C4-2B (cell line): ENCODE measurements at regions not wholly inside any gene's neighbourhood (a gene's known extent, or its start where the extent isn't known, plus 50 kb on each side); places are given as distances from the start of the nearest gene placed in this dataset.
A peak's percentile ranks its signal among the peaks of the same experiment; 100 is the strongest.

ENCODE experiments used
- H3K27ac ChIP-seq: fragments of 450-650 bp; 2 replicates; pipeline ENCODE4 v1.5.1; 2017
- ZFX ChIP-seq: fragments of 450-650 bp; IDR thresholded peaks from 2 replicates; pipeline ENCODE4 v1.6.1; 2017
- TF ChIP-seq, protein P1 (sequence below): fragments of 450-650 bp; conservative IDR thresholded peaks from 2 replicates; pipeline ENCODE4 v1.5.1; 2017; ENCODE audit warnings: mild to moderate bottlenecking

DNA sequence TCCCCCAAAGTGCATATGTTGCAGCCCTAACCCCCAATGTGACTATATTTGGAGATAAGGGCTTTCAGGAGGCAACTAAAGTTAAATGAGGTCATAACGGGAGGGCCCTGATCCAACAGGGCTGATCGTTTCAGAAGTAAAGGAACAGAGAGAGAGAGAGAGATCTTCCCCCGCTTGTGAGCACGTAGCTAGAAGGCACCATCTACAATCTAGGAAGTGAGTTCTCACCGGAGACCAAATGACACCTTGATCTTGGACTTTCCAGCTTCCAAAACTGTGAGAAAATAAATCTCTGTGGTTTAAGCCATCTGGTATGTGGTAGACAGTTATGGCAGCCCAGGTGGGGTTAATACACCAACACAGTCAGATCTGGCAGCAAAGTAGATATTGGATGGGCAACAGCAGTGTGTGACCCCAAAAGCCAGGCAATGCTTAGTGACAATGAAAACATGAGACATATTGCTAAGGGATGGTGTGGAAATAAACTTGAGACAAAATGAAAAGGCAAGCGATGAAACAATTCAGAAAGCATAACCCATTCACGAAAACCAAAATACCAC, 147.2 kb upstream of the GSC start:
- TF ChIP-seq ZFX: no peak
- TF ChIP-seq, protein P1, sequence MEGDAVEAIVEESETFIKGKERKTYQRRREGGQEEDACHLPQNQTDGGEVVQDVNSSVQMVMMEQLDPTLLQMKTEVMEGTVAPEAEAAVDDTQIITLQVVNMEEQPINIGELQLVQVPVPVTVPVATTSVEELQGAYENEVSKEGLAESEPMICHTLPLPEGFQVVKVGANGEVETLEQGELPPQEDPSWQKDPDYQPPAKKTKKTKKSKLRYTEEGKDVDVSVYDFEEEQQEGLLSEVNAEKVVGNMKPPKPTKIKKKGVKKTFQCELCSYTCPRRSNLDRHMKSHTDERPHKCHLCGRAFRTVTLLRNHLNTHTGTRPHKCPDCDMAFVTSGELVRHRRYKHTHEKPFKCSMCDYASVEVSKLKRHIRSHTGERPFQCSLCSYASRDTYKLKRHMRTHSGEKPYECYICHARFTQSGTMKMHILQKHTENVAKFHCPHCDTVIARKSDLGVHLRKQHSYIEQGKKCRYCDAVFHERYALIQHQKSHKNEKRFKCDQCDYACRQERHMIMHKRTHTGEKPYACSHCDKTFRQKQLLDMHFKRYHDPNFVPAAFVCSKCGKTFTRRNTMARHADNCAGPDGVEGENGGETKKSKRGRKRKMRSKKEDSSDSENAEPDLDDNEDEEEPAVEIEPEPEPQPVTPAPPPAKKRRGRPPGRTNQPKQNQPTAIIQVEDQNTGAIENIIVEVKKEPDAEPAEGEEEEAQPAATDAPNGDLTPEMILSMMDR: no peak

DNA sequence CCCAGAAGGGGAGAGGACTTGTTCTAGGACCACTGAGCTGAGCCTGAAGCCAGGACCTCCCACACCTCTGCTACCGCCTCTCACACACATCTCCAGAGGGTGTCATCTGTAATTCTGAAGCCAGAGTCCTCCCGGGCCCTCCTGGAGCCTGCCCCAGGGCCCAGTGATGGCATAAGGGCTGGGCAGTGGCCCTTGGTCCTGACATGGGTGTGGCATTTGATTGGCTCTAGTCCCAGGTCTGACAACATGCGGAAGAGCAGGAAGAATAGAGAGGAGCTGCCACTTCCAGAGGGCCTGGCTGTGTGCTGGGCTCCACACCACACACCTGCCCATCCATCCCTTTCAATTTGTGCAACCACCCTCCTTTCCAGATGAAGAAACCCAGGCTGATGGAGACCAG, 144.3 kb upstream of the GSC start:
- H3K27ac ChIP-seq: no peak overlapping the region
- TF ChIP-seq, protein P1: no peak
- no peak for TF ChIP-seq ZFX

More for the DNA sequence above, 147.2 kb upstream of the GSC start:
- H3K27ac ChIP-seq: no peak overlapping the region

DNA sequence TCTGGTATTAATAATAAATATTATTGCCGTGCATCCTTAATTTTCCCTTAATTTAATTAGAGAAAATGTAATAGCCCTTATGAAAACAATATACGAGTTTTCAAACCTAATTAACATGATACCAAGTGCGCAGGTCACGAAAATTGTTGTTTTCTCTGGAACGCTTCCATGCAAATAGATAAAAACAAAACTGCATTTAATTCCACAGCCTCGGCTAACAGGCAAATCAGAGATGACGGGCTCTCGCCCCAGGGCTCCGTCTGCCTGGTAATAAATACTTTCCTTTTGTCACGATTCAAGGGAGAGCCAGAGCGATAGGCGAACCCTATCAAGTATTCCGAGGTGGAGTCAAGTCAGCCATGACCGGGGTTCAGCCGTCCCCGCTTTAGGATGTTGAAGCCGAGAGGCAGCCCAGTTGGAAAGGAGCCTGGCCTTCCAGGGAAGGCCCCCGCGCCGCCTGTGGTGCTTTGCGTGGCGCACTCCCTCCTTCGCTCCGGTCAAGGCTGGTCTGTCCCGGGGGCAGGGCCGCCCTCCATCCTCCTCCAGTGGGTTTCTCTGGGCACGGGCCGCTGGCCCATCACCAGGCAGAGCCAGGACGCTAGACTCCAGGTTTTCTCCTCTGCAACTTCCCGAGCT, 137.8 kb upstream of the GSC start:
- TF ChIP-seq, protein P1: no peak
- TF ChIP-seq ZFX: no peak
- peak overlapping the region; percentile 7; the same call in 1 of the 2 replicates for H3K27ac ChIP-seq

DNA sequence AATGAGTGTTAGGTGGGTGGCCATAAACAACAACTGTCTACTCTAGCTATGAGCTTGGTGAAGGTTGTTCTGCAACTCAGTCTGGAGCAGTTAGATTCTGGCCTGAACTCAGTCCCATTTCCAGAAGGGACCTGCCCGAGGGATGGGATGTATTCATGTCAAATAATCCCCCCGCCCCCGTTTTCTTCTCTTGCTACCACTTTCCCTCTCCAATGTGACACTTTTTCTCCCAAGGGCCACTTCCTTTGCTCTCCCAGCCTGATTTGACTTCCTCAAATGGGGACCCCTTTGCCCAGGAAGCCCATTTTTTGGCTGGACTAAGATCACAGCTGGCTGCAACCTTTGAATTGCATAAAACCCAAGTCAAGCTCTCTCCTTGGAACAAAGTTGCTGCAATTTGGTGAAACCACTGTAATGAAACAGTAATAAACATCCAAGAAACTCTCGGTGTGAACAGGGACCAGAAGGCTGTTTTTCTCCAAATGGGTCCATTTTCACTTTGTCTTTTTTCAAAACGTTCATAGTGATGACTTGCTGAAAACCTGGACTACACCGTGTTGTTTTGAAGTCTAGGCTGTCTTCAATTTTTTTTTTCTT, 137.2 kb upstream of the GSC start:
- H3K27ac ChIP-seq: no peak overlapping the region

DNA sequence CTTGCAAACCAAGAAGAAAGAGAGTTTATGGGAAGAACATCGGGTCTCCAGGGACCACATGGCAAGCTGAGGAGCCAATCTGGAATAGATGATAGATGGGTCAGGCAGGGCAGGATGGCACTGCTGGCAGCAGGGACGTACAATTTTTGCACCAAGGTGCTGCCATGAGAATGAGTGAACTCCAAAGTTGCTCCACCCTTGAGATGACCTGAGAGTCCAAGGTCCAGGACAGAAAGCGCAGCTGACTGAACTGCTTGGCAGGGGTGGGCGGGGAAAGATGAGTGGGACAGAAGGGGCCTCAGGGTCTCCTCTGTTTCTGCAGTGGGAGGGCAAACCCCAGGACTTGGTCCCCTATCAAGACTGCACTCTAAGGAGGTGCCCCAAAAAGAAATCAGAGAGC, 136.7 kb upstream of the GSC start:
- TF ChIP-seq ZFX: no peak
- TF ChIP-seq, protein P1: no peak
- H3K27ac ChIP-seq: no peak overlapping the region

More for the DNA sequence above, 137.2 kb upstream of the GSC start:
- TF ChIP-seq, protein P1: no peak
- no peak for TF ChIP-seq ZFX

DNA sequence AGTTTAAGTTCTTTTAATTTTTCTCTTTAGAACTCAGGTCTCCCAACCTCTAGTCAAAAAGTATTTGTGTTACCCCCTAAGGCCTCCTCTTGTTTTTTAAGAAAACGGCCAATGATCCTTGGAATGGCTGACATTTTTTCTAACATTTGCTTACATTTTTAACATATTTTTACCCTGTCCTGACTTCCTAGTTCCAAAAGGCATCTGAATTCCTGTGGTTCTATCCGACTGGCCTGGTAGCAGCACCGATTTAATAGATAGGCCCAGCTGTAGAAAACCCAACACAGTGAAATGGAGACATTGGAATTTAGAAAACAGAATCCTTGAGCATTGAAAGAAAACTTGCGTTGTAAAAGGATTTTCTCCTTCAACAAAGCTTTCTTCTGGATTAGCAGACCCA, 134.7 kb upstream of the GSC start:
- TF ChIP-seq, protein P1: no peak
- no peak overlapping the region for H3K27ac ChIP-seq

DNA sequence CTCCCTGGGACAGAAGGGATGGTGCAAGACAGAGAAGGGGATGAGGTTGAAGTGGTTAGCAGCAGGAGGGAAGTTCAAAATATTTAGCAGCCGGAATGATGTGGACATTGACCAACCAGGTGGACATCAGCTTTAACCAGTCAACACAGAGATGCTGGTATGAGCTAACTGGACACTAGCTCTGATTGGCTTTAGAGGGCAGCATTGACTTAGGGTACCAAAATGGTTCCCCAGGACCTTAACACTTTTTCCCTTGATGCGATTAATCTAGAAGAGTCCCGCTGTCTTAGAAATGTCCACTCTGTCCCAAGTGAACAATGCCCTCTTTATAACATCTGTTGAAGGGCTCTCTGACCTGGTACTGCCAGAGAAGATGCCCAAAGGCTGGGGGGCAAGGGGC, 134.0 kb upstream of the GSC start:
- no peak for TF ChIP-seq ZFX
- TF ChIP-seq, protein P1: no peak
- no peak overlapping the region for H3K27ac ChIP-seq
